HEK293T (cell line): ENCODE measurements at regions not wholly inside any gene's neighbourhood (a gene's known extent, or its start where the extent isn't known, plus 50 kb on each side); places are given as distances from the start of the nearest gene placed in this dataset.

ENCODE experiments used
- ELF4 ChIP-seq: fragments of 450-650 bp; IDR thresholded peaks from 2 replicates; pipeline ENCODE4 v1.6.1; 2017; ENCODE audit warnings: antibody characterized with exemption
- SUZ12 ChIP-seq: fragments of 450-650 bp; IDR thresholded peaks from 2 replicates; pipeline ENCODE4 v1.6.1; 2016; ENCODE audit warnings: mild to moderate bottlenecking
- ZNF384 ChIP-seq: fragments of 450-650 bp; IDR thresholded peaks from 2 replicates; pipeline ENCODE4 v1.6.1; 2016

GRCh38 chr20:60650087-60650486 is 602.0 kb upstream of the CDH4 start:
- TF ChIP-seq ZNF384 (no peak), ELF4 (no peak), SUZ12 (no peak; the same call in 1 of the 2 replicates)
